HEK293 (cell line): ENCODE measurements at regions not wholly inside any gene's neighbourhood (a gene's known extent, or its start where the extent isn't known, plus 50 kb on each side); places are given as distances from the start of the nearest gene placed in this dataset.
A peak's percentile ranks its signal among the peaks of the same experiment; 100 is the strongest.

Experiments
- CTCF ChIA-PET: fragments of 350-600 bp; formaldehyde crosslinking; extraction: SDS; loops from one replicate; lab custom pipeline; 2021; ENCODE audit warnings: antibody characterized with exemption; lab: Yijun Ruan, JAX
- POLR2A ChIA-PET: fragments of 300-600 bp; formaldehyde crosslinking; extraction: SDS; loops from one replicate; lab custom pipeline; 2020; ENCODE audit warnings: antibody characterized with exemption, inconsistent platforms; lab: Yijun Ruan, JAX
- H3K27ac ChIP-seq: fragments of 200-500 bp; sonication (Bioruptor generic); 2 replicates; pipeline ENCODE4 v1.5.1; 2014; ENCODE audit warnings: low read depth, low read length, control low read depth, inconsistent platforms; ENCODE audit errors: extremely low read depth
- H3K36me3 ChIP-seq, 2 experiments: fragments of 200-500 bp in 1 of 2; sonication (Bioruptor generic) in 1 of 2; 1 replicate in 1 of 2; 2 replicates in 1 of 2; pipeline ENCODE4 v1.5.1; 2014 to 2017; ENCODE audit warnings: inconsistent platforms in 2 of 2, low read length in 2 of 2; ENCODE audit not compliant: control insufficient read depth in 2 of 2, insufficient read depth in 1 of 2
- H3K4me1 ChIP-seq: fragments of 200-500 bp; sonication (Bioruptor generic); 2 replicates; pipeline ENCODE4 v1.5.1; 2014; ENCODE audit warnings: mild to moderate bottlenecking, low read length, inconsistent platforms; ENCODE audit not compliant: control insufficient read depth, insufficient read depth
- H3K4me3 ChIP-seq: 2 replicates; pipeline ENCODE4 v1.5.1; 2011; ENCODE audit warnings: low read depth, mild to moderate bottlenecking, control low read depth, low read length, moderate library complexity
- H3K9me3 ChIP-seq: fragments of 200-500 bp; sonication (Bioruptor generic); 2 replicates; pipeline ENCODE4 v1.5.1; 2014; ENCODE audit warnings: low read depth, low read length, inconsistent platforms; ENCODE audit not compliant: control insufficient read depth, insufficient read depth
- FEZF1 ChIP-seq: fragments of 450-650 bp; formaldehyde crosslinking; IDR thresholded peaks from 2 replicates; pipeline ENCODE4 v1.5.1; 2016; ENCODE audit warnings: missing biosample characterization, missing genetic modification characterization
- GFI1B ChIP-seq: fragments of 450-650 bp; formaldehyde crosslinking; IDR thresholded peaks from 2 replicates; pipeline ENCODE4 v1.5.1; 2016; ENCODE audit warnings: missing biosample characterization, missing genetic modification characterization
- KLF7 ChIP-seq: fragments of 450-650 bp; formaldehyde crosslinking; IDR thresholded peaks from 2 replicates; pipeline ENCODE4 v1.5.1; 2016; ENCODE audit warnings: missing biosample characterization, missing genetic modification characterization, borderline replicate concordance
- KLF8 ChIP-seq: fragments of 450-650 bp; formaldehyde crosslinking; IDR thresholded peaks from 2 replicates; pipeline ENCODE4 v1.5.1; 2016; ENCODE audit warnings: missing biosample characterization, missing genetic modification characterization
- MEIS1 ChIP-seq: sonication (generic); formaldehyde crosslinking; IDR thresholded peaks from 2 replicates; pipeline ENCODE4 v1.8.1; 2022; ENCODE audit warnings: missing genetic modification reagents, mild to moderate bottlenecking, borderline replicate concordance
- SCRT2 ChIP-seq: fragments of 450-650 bp; formaldehyde crosslinking; IDR thresholded peaks from 2 replicates; pipeline ENCODE4 v1.5.1; 2016; ENCODE audit warnings: missing biosample characterization, missing genetic modification characterization
- TCF7L2 ChIP-seq: IDR thresholded peaks from 2 replicates; pipeline ENCODE4 v1.6.1; 2011; ENCODE audit warnings: low read depth, mild to moderate bottlenecking, inconsistent platforms, low read length, moderate library complexity, borderline replicate concordance
- ZFP41 ChIP-seq: fragments of 450-650 bp; formaldehyde crosslinking; IDR thresholded peaks from 2 replicates; pipeline ENCODE4 v1.5.1; 2016; ENCODE audit warnings: missing biosample characterization, missing genetic modification characterization, borderline replicate concordance
- ZNF211 ChIP-seq: fragments of 450-650 bp; formaldehyde crosslinking; IDR thresholded peaks from 2 replicates; pipeline ENCODE4 v1.5.1; 2016; ENCODE audit warnings: low read depth, missing biosample characterization, missing genetic modification characterization
- ZNF561 ChIP-seq: fragments of 450-650 bp; IDR thresholded peaks from 2 replicates; pipeline ENCODE4 v1.5.1; 2018; ENCODE audit warnings: missing biosample characterization, missing genetic modification characterization, borderline replicate concordance
- TF ChIP-seq, protein P1 (sequence below): fragments of 450-650 bp; formaldehyde crosslinking; IDR thresholded peaks from 2 replicates; pipeline ENCODE4; 2016; ENCODE audit warnings: missing biosample characterization, missing genetic modification characterization
- TF ChIP-seq, protein P2 (sequence below): fragments of 450-650 bp; IDR thresholded peaks from 2 replicates; pipeline ENCODE4 v1.5.1; 2018; ENCODE audit warnings: missing biosample characterization, mild to moderate bottlenecking, missing genetic modification characterization

- no peak for TF ChIP-seq MEIS1 (CRISPR knock-in tag)
Observed at GRCh38 chr2:71877636-71878035, 270.0 kb downstream of the CYP26B1 start (continued).

DNA sequence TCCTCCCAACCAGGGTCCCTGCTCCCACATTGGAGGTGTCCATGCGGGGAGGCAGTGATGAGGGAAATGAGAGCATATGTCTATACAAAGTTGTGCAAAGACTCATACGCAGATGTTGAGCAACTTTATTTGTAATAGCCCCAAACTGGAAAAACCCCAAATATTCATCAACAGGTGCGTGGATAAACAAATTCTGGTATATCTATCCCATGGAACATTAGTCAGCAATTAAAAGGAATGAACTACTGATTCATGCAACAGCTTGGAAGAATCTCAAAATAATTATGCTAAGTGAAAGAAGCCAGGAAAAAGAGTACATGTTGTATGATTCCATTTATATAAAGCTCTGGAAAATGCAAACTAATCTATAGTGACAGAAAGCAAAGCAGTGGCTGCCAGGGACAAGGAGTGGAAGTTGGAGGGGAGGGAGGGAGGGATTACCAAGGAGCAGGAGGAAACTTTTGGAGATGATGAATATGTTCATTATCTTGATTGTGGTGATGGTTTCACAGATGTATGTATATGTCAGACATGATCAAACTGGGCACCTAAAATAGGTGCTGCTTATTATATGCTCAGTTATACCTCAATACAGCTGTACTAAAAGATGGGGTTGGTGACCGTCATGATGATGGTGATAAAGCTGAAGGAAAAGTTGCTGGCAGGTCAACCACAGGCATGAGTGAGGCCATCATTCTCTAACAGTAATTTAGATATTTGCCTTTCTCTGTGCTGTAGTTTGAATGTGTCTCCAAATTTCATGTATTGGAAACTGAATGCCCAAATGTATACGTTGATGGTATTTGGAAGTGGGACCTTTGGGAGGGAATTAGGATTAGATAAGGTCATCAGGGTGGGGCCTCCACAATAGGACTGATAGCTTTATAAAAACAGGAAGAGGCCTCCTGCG lies 270.9 kb downstream of the CYP26B1 start:
- Histone ChIP-seq H3K36me3 (no peaks in the 10 kb centered on the region), H3K27ac (no peak overlapping the region), H3K4me1 (no peaks in the 10 kb centered on the region), H3K4me3 (no peak overlapping the region), H3K9me3 (no peaks in the 10 kb centered on the region)
- TF ChIP-seq SCRT2 (tag by site-specific recombination) (0 out of 2 replicates have a peak, but pooled peaks have one; percentile 19), KLF8 (tag by site-specific recombination) (no peak), ZFP41 (tag by site-specific recombination) (no peak)
- ChIA-PET CTCF (interaction anchor here (0.6 to 1.3 kb wide), 3 partner anchors 19 to 47 kb away, joined by 3 to 6 read pairs (median 3); no protein-coding TSS in a partner anchor), POLR2A (no interaction called here)

- CTCF ChIA-PET: interaction anchor here (0.5 to 1.7 kb wide), 8 partner anchors 9 to 324 kb away, joined by 3 to 4 read pairs (median 3); no protein-coding TSS in a partner anchor
- TF ChIP-seq FEZF1 (tag by site-specific recombination) (no peak), ZNF211 (tag by site-specific recombination) (no peak), GFI1B (tag by site-specific recombination) (no peak), ZNF561 (tag by site-specific recombination) (no peak), KLF7 (tag by site-specific recombination) (no peak)
- TF ChIP-seq, protein P1, sequence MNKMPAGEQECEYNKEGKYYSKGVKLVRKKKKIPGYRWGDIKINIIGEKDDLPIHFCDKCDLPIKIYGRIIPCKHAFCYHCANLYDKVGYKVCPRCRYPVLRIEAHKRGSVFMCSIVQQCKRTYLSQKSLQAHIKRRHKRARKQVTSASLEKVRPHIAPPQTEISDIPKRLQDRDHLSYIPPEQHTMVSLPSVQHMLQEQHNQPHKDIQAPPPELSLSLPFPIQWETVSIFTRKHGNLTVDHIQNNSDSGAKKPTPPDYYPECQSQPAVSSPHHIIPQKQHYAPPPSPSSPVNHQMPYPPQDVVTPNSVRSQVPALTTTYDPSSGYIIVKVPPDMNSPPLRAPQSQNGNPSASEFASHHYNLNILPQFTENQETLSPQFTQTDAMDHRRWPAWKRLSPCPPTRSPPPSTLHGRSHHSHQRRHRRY (tag by site-specific recombination): no peak
- TF ChIP-seq, protein P2, sequence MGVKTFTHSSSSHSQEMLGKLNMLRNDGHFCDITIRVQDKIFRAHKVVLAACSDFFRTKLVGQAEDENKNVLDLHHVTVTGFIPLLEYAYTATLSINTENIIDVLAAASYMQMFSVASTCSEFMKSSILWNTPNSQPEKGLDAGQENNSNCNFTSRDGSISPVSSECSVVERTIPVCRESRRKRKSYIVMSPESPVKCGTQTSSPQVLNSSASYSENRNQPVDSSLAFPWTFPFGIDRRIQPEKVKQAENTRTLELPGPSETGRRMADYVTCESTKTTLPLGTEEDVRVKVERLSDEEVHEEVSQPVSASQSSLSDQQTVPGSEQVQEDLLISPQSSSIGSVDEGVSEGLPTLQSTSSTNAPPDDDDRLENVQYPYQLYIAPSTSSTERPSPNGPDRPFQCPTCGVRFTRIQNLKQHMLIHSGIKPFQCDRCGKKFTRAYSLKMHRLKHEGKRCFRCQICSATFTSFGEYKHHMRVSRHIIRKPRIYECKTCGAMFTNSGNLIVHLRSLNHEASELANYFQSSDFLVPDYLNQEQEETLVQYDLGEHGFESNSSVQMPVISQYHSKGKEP (tag by site-specific recombination): no peak
- POLR2A ChIA-PET: no interaction called here
Observed at GRCh38 chr2:71872466-71873051, 275.1 kb downstream of the CYP26B1 start.

DNA sequence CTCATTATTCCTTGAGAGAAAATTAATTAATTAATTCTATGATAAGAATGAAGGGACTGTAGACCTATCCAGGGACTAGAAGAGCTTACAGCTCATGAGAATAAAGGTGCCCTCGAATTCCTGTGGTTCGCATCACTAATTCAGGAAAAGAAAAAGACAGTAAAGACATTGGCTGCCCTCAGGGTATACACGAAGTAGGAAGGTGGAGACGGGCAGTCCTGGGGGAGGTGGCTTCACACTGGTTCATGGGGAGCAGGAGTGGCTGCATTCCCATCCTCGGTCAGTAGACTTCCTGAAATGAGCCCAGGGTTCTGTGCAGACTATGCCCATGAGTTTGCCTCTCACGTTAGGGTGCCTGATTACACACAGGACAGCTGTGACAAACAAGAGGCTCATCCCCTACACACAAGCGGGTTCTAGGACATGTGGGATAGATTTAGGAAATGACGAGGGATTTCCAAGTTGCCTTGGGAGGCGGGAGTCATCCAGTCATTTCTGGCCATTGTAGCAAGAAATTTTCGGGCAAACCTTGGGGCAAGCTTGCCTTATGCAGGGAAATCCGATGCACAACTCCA lies 282.2 kb downstream of the CYP26B1 start:
- Histone ChIP-seq H3K4me3 (no peak overlapping the region), H3K36me3 (no peaks in the 10 kb centered on the region), H3K9me3 (no peaks in the 10 kb centered on the region), H3K27ac (no peak overlapping the region), H3K4me1 (no peaks in the 10 kb centered on the region)
- POLR2A ChIA-PET: no interaction called here
- CTCF ChIA-PET: interaction anchor here (1.1 kb wide), 2 partner anchors 10 to 64 kb away, joined by 3 to 6 read pairs; no protein-coding TSS in a partner anchor
- TF ChIP-seq TCF7L2: no peak

More at GRCh38 chr2:71872466-71873051, 275.1 kb downstream of the CYP26B1 start:
- Histone ChIP-seq H3K4me3 (no peak overlapping the region), H3K4me1 (no peaks in the 10 kb centered on the region), H3K27ac (no peak overlapping the region), H3K9me3 (no peaks in the 10 kb centered on the region), H3K36me3 (no peaks in the 10 kb centered on the region)
